NCI-H524 (cell line): ENCODE measurements at regions not wholly inside any gene's neighbourhood (a gene's known extent, or its start where the extent isn't known, plus 50 kb on each side); places are given as distances from the start of the nearest gene placed in this dataset.
A peak's percentile ranks its signal among the peaks of the same experiment; 100 is the strongest.

Experiments used
- DNase-seq, 2 experiments: peaks; one replicate each; lab custom pipeline; 2025; lab: John Stamatoyannopoulos, UW

GRCh38 chr7:34596887-34597286 lies 61.1 kb upstream of the NPSR1 start:
- peak in 1 of 2 experiments; percentile 6 for DNase-seq

GRCh38 chr7:34603711-34604444 lies 54.1 kb upstream of the NPSR1 start:
- no peak for DNase-seq
